SK-N-SH treated with all-trans-retinoic acid at 6 μM for 48 hours (cell line): ENCODE measurements at regions not wholly inside any gene's neighbourhood (a gene's known extent, or its start where the extent isn't known, plus 50 kb on each side); places are given as distances from the start of the nearest gene placed in this dataset.

ENCODE experiments used
- ATAC-seq: fragments of 200-7000 bp; cut with Tn5 transposase; 3 replicates; pipeline ENCODE4 v1.9.1; 2020; ENCODE audit warnings: mild to moderate bottlenecking, moderate library complexity
- ARNTL ChIP-seq: fragments of 450-650 bp; formaldehyde crosslinking; IDR thresholded peaks from 2 replicates; pipeline ENCODE4 v1.5.0; 2020; ENCODE audit warnings: low read depth, mild to moderate bottlenecking, moderate library complexity, borderline replicate concordance
- BACH2 ChIP-seq: fragments of 250-450 bp; sonication (Bioruptor Pico); IDR thresholded peaks from 2 replicates; pipeline ENCODE4 v1.9.0; 2021; ENCODE audit warnings: mild to moderate bottlenecking, borderline replicate concordance
- CREB5 ChIP-seq: fragments of 250-450 bp; sonication (Bioruptor Pico); IDR thresholded peaks from 2 replicates; pipeline ENCODE4 v1.5.1; 2020; ENCODE audit warnings: low read depth, mild to moderate bottlenecking, moderate library complexity
- CSDC2 ChIP-seq: fragments of 250-450 bp; sonication (Bioruptor Pico); IDR thresholded peaks from 2 replicates; pipeline ENCODE4 v1.5.0; 2020; ENCODE audit warnings: mild to moderate bottlenecking, moderate library complexity
- ESRRG ChIP-seq: fragments of 250-450 bp; sonication (Bioruptor Pico); IDR thresholded peaks from 2 replicates; pipeline ENCODE4 v1.6.1; 2021; ENCODE audit warnings: mild to moderate bottlenecking
- GLIS3 ChIP-seq: fragments of 250-450 bp; sonication (Bioruptor Pico); IDR thresholded peaks from 2 replicates; pipeline ENCODE4 v1.5.0; 2020; ENCODE audit warnings: mild to moderate bottlenecking, moderate library complexity
- ISL1 ChIP-seq: fragments of 250-450 bp; sonication (Bioruptor Pico); IDR thresholded peaks from 2 replicates; pipeline ENCODE4 v2.1.2; 2022; ENCODE audit warnings: mild to moderate bottlenecking, moderate library complexity
- OSR1 ChIP-seq: fragments of 250-450 bp; sonication (Bioruptor Pico); IDR thresholded peaks from 2 replicates; pipeline ENCODE4 v1.8.0; 2022; ENCODE audit warnings: moderate library complexity, mild to moderate bottlenecking, inconsistent platforms
- PATZ1 ChIP-seq: fragments of 250-450 bp; sonication (Bioruptor Pico); IDR thresholded peaks from 2 replicates; pipeline ENCODE4 v1.8.0; 2020; ENCODE audit warnings: mild to moderate bottlenecking, moderate library complexity, borderline replicate concordance
- POU6F1 ChIP-seq: fragments of 250-450 bp; sonication (Bioruptor Pico); IDR thresholded peaks from 2 replicates; pipeline ENCODE4 v1.8.0; 2021; ENCODE audit warnings: low read depth, mild to moderate bottlenecking, moderate library complexity, borderline replicate concordance
- PPARA ChIP-seq: fragments of 250-450 bp; sonication (Bioruptor Pico); IDR thresholded peaks from 2 replicates; pipeline ENCODE4 v1.5.0; 2020; ENCODE audit warnings: mild to moderate bottlenecking, borderline replicate concordance
- SNAI2 ChIP-seq: fragments of 250-450 bp; sonication (Bioruptor Pico); IDR thresholded peaks from 2 replicates; pipeline ENCODE4 v1.5.0; 2020; ENCODE audit warnings: mild to moderate bottlenecking, moderate library complexity
- TCF4 ChIP-seq: fragments of 250-450 bp; sonication (Bioruptor Pico); IDR thresholded peaks from 2 replicates; pipeline ENCODE4 v1.8.0; 2021; ENCODE audit warnings: mild to moderate bottlenecking, moderate library complexity, borderline replicate concordance
- TSHZ2 ChIP-seq: fragments of 250-450 bp; sonication (Bioruptor Pico); IDR thresholded peaks from 2 replicates; pipeline ENCODE4 v1.5.0; 2020; ENCODE audit warnings: mild to moderate bottlenecking, moderate library complexity
- ZC3H10 ChIP-seq: fragments of 250-450 bp; sonication (Bioruptor Pico); IDR thresholded peaks from 2 replicates; pipeline ENCODE4 v1.5.1; 2021; ENCODE audit warnings: mild to moderate bottlenecking, moderate library complexity
- ZFP3 ChIP-seq: fragments of 250-450 bp; sonication (Bioruptor Pico); IDR thresholded peaks from 2 replicates; pipeline ENCODE4 v1.5.0; 2020; ENCODE audit warnings: mild to moderate bottlenecking, moderate library complexity
- ZFP30 ChIP-seq: fragments of 450-650 bp; formaldehyde crosslinking; IDR thresholded peaks from 2 replicates; pipeline ENCODE4 v1.5.0; 2022; ENCODE audit warnings: mild to moderate bottlenecking, moderate library complexity
- ZNF565 ChIP-seq: fragments of 450-650 bp; formaldehyde crosslinking; conservative IDR thresholded peaks from 2 replicates; pipeline ENCODE4 v1.5.0; 2020; ENCODE audit warnings: low read depth, mild to moderate bottlenecking, moderate library complexity
- ZNF70 ChIP-seq: fragments of 450-650 bp; formaldehyde crosslinking; IDR thresholded peaks from 2 replicates; pipeline ENCODE4 v1.5.0; 2020; ENCODE audit warnings: mild to moderate bottlenecking, moderate library complexity
- ZNF8 ChIP-seq: fragments of 450-650 bp; formaldehyde crosslinking; IDR thresholded peaks from 2 replicates; pipeline ENCODE4 v1.5.0; 2020; ENCODE audit warnings: mild to moderate bottlenecking, moderate library complexity
- TF ChIP-seq, protein P1 (sequence below): fragments of 250-450 bp; sonication (Bioruptor Pico); IDR thresholded peaks from 2 replicates; pipeline ENCODE4 v1.5.1; 2021; ENCODE audit warnings: mild to moderate bottlenecking, moderate library complexity

- TF ChIP-seq ZNF70 (CRISPR knock-in tag) (no peak), ISL1 (CRISPR knock-in tag) (0 out of 2 replicates have a peak, but pooled peaks have one; percentile 20)
- peak; percentile 69 for ATAC-seq
Observed at GRCh38 chr15:62920682-62921502, 121.7 kb upstream of the TPM1 start.

DNA sequence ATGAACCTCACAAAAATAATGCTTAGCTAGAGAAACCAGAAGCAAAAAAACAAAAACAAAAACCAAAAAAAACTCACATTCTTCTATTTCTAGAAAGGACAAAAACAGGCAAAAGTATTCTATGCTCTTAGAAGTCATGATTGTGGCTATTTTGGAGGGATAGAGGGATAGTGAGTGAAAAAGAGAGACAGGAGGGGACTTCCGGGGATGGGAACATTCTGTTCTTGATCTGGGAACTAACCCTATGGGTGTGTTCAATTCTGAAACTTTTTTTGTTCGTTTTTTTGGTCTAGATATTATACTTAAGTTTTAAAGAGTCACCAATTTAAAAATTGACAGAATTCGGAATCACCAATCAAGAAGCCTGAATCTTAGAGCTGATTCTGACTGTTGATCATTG lies 120.0 kb upstream of the TPM1 start:
- TF ChIP-seq TSHZ2 (CRISPR knock-in tag): no peak
- TF ChIP-seq CREB5 (CRISPR knock-in tag): no peak
- no peak for TF ChIP-seq ZNF70 (CRISPR knock-in tag)
- no peak for TF ChIP-seq ZNF565 (CRISPR knock-in tag)
- no peak for TF ChIP-seq GLIS3 (CRISPR knock-in tag)
- no peak for TF ChIP-seq ZFP30
- TF ChIP-seq, protein P1, sequence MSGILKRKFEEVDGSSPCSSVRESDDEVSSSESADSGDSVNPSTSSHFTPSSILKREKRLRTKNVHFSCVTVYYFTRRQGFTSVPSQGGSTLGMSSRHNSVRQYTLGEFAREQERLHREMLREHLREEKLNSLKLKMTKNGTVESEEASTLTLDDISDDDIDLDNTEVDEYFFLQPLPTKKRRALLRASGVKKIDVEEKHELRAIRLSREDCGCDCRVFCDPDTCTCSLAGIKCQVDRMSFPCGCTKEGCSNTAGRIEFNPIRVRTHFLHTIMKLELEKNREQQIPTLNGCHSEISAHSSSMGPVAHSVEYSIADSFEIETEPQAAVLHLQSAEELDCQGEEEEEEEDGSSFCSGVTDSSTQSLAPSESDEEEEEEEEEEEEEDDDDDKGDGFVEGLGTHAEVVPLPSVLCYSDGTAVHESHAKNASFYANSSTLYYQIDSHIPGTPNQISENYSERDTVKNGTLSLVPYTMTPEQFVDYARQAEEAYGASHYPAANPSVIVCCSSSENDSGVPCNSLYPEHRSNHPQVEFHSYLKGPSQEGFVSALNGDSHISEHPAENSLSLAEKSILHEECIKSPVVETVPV: no peak
- no peak for TF ChIP-seq ZNF8
- no peak for TF ChIP-seq POU6F1 (CRISPR knock-in tag)
- no peak for TF ChIP-seq PATZ1 (CRISPR knock-in tag)
- no peak for TF ChIP-seq ARNTL (CRISPR knock-in tag)
- TF ChIP-seq BACH2 (CRISPR knock-in tag): no peak
- TF ChIP-seq CSDC2 (CRISPR knock-in tag): no peak
- TF ChIP-seq ZC3H10: no peak
- no peak for TF ChIP-seq ISL1 (CRISPR knock-in tag)
- TF ChIP-seq TCF4 (CRISPR knock-in tag): no peak
- TF ChIP-seq ESRRG (CRISPR knock-in tag): no peak
- TF ChIP-seq PPARA (CRISPR knock-in tag): no peak
- TF ChIP-seq SNAI2: no peak
- ATAC-seq: no peak

- ATAC-seq: no peak
- TF ChIP-seq POU6F1 (CRISPR knock-in tag): no peak
- no peak for TF ChIP-seq TSHZ2 (CRISPR knock-in tag)
- TF ChIP-seq SNAI2: no peak
- TF ChIP-seq PATZ1 (CRISPR knock-in tag): no peak
- TF ChIP-seq ISL1 (CRISPR knock-in tag): no peak
- no peak for TF ChIP-seq ZFP3
- TF ChIP-seq ZNF8: no peak
- TF ChIP-seq GLIS3 (CRISPR knock-in tag): no peak
- no peak for TF ChIP-seq CSDC2 (CRISPR knock-in tag)
- no peak for TF ChIP-seq OSR1
Observed at GRCh38 chr15:62925875-62926274, 116.7 kb upstream of the TPM1 start.
